GM12878 (cell line): ENCODE measurements at regions not wholly inside any gene's neighbourhood (a gene's known extent, or its start where the extent isn't known, plus 50 kb on each side); places are given as distances from the start of the nearest gene placed in this dataset.

Experiments
- BHLHE40 ChIP-seq, 2 experiments: fragments of 450-650 bp in 1 of 2; IDR thresholded peaks; 2 replicates each; pipeline ENCODE4 v1.6.1; 2011 to 2017; ENCODE audit warnings: low read depth in 2 of 2, borderline replicate concordance in 1 of 2, improper control_type of control experiment in 1 of 2, low read length in 1 of 2, mild to moderate bottlenecking in 1 of 2
- CREM ChIP-seq: IDR thresholded peaks from 2 replicates; pipeline ENCODE4 v1.6.1; 2014; ENCODE audit warnings: antibody characterized with exemption, low read depth
- FOXK2 ChIP-seq: fragments of 450-650 bp; IDR thresholded peaks from 2 replicates; pipeline ENCODE4 v1.6.1; 2017; ENCODE audit warnings: mild to moderate bottlenecking, moderate library complexity
- HDGF ChIP-seq: fragments of 450-650 bp; IDR thresholded peaks from 2 replicates; pipeline ENCODE4 v1.6.1; 2016; ENCODE audit warnings: antibody characterized with exemption
- MYB ChIP-seq: fragments of 150-350 bp; IDR thresholded peaks from 2 replicates; pipeline ENCODE4 v1.6.1; 2014; ENCODE audit warnings: mild to moderate bottlenecking, low read depth, low read length, borderline replicate concordance
- NRF1 ChIP-seq: conservative IDR thresholded peaks from 2 replicates; pipeline ENCODE4 v1.6.1; 2011; ENCODE audit warnings: mild to moderate bottlenecking, low read depth, low read length, improper control_type of control experiment
- STAT1 ChIP-seq: fragments of 450-650 bp; conservative IDR thresholded peaks from 2 replicates; pipeline ENCODE4 v1.6.1; 2014; ENCODE audit warnings: antibody characterized with exemption, mild to moderate bottlenecking
- TCF12 ChIP-seq: IDR thresholded peaks from 2 replicates; pipeline ENCODE4 v1.6.1; 2011; ENCODE audit warnings: low read depth, mild to moderate bottlenecking, low read length
- ZNF384 ChIP-seq: IDR thresholded peaks from 2 replicates; pipeline ENCODE4 v1.6.1; 2012; ENCODE audit warnings: low read depth, mild to moderate bottlenecking, low read length, improper control_type of control experiment, borderline replicate concordance
- TF ChIP-seq, protein P1 (sequence below): fragments of 450-650 bp; formaldehyde crosslinking; IDR thresholded peaks from 2 replicates; pipeline ENCODE4 v1.5.0; 2022; ENCODE audit warnings: mild to moderate bottlenecking, missing genetic modification characterization
- TF ChIP-seq, protein P2 (sequence below): fragments of 450-650 bp; IDR thresholded peaks from 2 replicates; pipeline ENCODE4 v1.6.1; 2016; ENCODE audit warnings: mild to moderate bottlenecking
- TF ChIP-seq, protein P3 (sequence below): fragments of 450-650 bp; IDR thresholded peaks from 2 replicates; pipeline ENCODE4 v1.6.1; 2017; ENCODE audit warnings: mild to moderate bottlenecking, moderate library complexity
- TF ChIP-seq, protein P4 (sequence below): fragments of 450-650 bp; formaldehyde crosslinking; IDR thresholded peaks from 2 replicates; pipeline ENCODE4 v1.4.0; 2020; ENCODE audit warnings: mild to moderate bottlenecking, moderate library complexity
- TF ChIP-seq, protein P5 (sequence below): IDR thresholded peaks from 2 replicates; pipeline ENCODE4 v1.6.1; 2011; ENCODE audit warnings: low read depth, low read length, improper control_type of control experiment, borderline replicate concordance

DNA sequence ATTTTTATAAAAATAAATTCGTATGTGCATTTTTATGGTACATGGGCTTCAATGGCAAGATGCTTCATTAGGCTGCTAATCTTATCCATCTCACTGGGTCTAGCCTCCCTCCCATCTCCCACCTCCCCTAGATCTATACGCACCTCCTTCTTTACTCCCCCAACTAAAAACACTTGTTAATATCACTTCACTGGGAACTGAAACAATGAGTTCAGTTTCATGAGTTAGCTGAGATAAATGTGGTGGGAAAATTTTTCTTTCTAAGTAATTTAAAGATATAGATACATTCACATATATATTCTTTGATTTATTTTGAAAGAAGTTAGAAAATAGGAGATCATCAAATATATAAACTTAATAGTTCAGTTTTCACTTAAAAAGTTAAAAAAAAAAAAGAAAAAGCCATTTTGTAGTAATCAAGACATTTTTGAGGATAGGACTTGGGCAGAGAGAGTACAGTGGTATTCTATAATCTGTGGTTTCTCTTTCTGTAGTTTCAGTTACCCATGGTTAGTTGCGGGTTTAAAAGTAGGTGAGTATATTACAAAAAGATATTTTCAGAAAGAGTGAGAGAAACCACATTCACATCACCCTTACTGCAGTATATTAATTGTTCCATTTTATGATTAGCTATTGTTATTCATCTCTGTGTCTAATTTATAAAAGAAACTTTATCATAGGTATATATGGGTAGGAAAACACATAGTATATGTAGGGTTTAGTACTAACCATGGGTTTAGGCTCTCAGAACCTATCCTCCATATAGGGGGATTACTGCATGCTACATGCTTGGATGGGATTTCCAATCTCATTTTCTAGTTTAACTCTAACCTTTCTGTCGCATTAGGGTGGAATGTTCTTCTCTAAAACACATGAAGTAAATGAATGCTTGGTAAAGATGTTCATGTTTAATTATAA lies 316.0 kb upstream of the CBLB start (continued):
- TF ChIP-seq HDGF, result no peak
- TF ChIP-seq ZNF384, result peak; percentile 32; the same call in 1 of the 2 replicates
- TF ChIP-seq, protein P1, sequence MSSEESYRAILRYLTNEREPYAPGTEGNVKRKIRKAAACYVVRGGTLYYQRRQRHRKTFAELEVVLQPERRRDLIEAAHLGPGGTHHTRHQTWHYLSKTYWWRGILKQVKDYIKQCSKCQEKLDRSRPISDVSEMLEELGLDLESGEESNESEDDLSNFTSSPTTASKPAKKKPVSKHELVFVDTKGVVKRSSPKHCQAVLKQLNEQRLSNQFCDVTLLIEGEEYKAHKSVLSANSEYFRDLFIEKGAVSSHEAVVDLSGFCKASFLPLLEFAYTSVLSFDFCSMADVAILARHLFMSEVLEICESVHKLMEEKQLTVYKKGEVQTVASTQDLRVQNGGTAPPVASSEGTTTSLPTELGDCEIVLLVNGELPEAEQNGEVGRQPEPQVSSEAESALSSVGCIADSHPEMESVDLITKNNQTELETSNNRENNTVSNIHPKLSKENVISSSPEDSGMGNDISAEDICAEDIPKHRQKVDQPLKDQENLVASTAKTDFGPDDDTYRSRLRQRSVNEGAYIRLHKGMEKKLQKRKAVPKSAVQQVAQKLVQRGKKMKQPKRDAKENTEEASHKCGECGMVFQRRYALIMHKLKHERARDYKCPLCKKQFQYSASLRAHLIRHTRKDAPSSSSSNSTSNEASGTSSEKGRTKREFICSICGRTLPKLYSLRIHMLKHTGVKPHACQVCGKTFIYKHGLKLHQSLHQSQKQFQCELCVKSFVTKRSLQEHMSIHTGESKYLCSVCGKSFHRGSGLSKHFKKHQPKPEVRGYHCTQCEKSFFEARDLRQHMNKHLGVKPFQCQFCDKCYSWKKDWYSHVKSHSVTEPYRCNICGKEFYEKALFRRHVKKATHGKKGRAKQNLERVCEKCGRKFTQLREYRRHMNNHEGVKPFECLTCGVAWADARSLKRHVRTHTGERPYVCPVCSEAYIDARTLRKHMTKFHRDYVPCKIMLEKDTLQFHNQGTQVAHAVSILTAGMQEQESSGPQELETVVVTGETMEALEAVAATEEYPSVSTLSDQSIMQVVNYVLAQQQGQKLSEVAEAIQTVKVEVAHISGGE (CRISPR knock-in tag), result no peak
- TF ChIP-seq STAT1, result no peak
- TF ChIP-seq MYB, result no peak
- TF ChIP-seq, protein P2, sequence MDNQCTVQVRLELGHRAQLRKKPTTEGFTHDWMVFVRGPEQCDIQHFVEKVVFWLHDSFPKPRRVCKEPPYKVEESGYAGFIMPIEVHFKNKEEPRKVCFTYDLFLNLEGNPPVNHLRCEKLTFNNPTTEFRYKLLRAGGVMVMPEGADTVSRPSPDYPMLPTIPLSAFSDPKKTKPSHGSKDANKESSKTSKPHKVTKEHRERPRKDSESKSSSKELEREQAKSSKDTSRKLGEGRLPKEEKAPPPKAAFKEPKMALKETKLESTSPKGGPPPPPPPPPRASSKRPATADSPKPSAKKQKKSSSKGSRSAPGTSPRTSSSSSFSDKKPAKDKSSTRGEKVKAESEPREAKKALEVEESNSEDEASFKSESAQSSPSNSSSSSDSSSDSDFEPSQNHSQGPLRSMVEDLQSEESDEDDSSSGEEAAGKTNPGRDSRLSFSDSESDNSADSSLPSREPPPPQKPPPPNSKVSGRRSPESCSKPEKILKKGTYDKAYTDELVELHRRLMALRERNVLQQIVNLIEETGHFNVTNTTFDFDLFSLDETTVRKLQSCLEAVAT, result peak; percentile 84
- TF ChIP-seq TCF12, result peak; percentile 48; the same call in 1 of the 2 replicates
- peak; percentile 20 to 67; a peak in 3 of 4 replicates for TF ChIP-seq BHLHE40 (IDR thresholded peaks at IDR 0.05; ENCODE audit: borderline replicate concordance in 1 of 2, low read depth in 2 of 2, low read length in 1 of 2)
- TF ChIP-seq, protein P3, sequence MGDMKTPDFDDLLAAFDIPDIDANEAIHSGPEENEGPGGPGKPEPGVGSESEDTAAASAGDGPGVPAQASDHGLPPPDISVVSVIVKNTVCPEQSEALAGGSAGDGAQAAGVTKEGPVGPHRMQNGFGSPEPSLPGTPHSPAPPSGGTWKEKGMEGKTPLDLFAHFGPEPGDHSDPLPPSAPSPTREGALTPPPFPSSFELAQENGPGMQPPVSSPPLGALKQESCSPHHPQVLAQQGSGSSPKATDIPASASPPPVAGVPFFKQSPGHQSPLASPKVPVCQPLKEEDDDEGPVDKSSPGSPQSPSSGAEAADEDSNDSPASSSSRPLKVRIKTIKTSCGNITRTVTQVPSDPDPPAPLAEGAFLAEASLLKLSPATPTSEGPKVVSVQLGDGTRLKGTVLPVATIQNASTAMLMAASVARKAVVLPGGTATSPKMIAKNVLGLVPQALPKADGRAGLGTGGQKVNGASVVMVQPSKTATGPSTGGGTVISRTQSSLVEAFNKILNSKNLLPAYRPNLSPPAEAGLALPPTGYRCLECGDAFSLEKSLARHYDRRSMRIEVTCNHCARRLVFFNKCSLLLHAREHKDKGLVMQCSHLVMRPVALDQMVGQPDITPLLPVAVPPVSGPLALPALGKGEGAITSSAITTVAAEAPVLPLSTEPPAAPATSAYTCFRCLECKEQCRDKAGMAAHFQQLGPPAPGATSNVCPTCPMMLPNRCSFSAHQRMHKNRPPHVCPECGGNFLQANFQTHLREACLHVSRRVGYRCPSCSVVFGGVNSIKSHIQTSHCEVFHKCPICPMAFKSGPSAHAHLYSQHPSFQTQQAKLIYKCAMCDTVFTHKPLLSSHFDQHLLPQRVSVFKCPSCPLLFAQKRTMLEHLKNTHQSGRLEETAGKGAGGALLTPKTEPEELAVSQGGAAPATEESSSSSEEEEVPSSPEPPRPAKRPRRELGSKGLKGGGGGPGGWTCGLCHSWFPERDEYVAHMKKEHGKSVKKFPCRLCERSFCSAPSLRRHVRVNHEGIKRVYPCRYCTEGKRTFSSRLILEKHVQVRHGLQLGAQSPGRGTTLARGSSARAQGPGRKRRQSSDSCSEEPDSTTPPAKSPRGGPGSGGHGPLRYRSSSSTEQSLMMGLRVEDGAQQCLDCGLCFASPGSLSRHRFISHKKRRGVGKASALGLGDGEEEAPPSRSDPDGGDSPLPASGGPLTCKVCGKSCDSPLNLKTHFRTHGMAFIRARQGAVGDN, result no peak
- no peak for TF ChIP-seq CREM
- TF ChIP-seq, protein P4, sequence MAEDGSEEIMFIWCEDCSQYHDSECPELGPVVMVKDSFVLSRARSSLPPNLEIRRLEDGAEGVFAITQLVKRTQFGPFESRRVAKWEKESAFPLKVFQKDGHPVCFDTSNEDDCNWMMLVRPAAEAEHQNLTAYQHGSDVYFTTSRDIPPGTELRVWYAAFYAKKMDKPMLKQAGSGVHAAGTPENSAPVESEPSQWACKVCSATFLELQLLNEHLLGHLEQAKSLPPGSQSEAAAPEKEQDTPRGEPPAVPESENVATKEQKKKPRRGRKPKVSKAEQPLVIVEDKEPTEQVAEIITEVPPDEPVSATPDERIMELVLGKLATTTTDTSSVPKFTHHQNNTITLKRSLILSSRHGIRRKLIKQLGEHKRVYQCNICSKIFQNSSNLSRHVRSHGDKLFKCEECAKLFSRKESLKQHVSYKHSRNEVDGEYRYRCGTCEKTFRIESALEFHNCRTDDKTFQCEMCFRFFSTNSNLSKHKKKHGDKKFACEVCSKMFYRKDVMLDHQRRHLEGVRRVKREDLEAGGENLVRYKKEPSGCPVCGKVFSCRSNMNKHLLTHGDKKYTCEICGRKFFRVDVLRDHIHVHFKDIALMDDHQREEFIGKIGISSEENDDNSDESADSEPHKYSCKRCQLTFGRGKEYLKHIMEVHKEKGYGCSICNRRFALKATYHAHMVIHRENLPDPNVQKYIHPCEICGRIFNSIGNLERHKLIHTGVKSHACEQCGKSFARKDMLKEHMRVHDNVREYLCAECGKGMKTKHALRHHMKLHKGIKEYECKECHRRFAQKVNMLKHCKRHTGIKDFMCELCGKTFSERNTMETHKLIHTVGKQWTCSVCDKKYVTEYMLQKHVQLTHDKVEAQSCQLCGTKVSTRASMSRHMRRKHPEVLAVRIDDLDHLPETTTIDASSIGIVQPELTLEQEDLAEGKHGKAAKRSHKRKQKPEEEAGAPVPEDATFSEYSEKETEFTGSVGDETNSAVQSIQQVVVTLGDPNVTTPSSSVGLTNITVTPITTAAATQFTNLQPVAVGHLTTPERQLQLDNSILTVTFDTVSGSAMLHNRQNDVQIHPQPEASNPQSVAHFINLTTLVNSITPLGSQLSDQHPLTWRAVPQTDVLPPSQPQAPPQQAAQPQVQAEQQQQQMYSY (CRISPR knock-in tag), result 0 out of 2 replicates have a peak, but pooled peaks have one; percentile 66
- no peak for TF ChIP-seq FOXK2
- no peak for TF ChIP-seq NRF1
- TF ChIP-seq, protein P5, sequence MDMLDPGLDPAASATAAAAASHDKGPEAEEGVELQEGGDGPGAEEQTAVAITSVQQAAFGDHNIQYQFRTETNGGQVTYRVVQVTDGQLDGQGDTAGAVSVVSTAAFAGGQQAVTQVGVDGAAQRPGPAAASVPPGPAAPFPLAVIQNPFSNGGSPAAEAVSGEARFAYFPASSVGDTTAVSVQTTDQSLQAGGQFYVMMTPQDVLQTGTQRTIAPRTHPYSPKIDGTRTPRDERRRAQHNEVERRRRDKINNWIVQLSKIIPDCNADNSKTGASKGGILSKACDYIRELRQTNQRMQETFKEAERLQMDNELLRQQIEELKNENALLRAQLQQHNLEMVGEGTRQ, result no peak
